ENCODE measurements at regions not wholly inside any gene's neighbourhood (a gene's known extent, or its start where the extent isn't known, plus 50 kb on each side); places are given as distances from the start of the nearest gene placed in this dataset.

- no peak for TF ChIP-seq CTCF (IDR thresholded peaks at IDR 0.05)
- no peak for TF ChIP-seq POLR2AphosphoS5 (IDR thresholded peaks at IDR 0.05; ENCODE audit: insufficient read depth in 1 of 2, low read depth in 1 of 2)
Observed at GRCh38 chr12:105949391-105949790, 189.4 kb downstream of the NUAK1 start.
